Immature natural killer cell (primary cell): ENCODE measurements at regions not wholly inside any gene's neighbourhood (a gene's known extent, or its start where the extent isn't known, plus 50 kb on each side); places are given as distances from the start of the nearest gene placed in this dataset.

ENCODE experiments used
- DNase-seq, 3 donors: peaks; one replicate each; pipeline ENCODE4 v3.0.0; 2022; ENCODE audit warnings: mixed read lengths in 1 of 3
- H3K27ac Mint-ChIP-seq, 6 donors: one replicate each; pipeline ENCODE4 v1.8.0; 2020; ENCODE audit warnings: mixed read lengths in 6 of 6, mild to moderate bottlenecking in 5 of 6, inconsistent platforms in 4 of 6, moderate library complexity in 3 of 6
- H3K27me3 Mint-ChIP-seq, 3 donors: one replicate each; pipeline ENCODE4 v1.8.0; 2020 to 2021; ENCODE audit warnings: low read depth in 3 of 3, mild to moderate bottlenecking in 3 of 3, mixed read lengths in 3 of 3, moderate library complexity in 3 of 3, inconsistent platforms in 1 of 3
- H3K36me3 Mint-ChIP-seq, 3 donors: one replicate each; pipeline ENCODE4 v1.8.0; 2020; ENCODE audit warnings: mixed read lengths in 3 of 3, inconsistent platforms in 2 of 3, mild to moderate bottlenecking in 2 of 3
- H3K4me1 Mint-ChIP-seq, 2 donors: one replicate each; pipeline ENCODE4 v1.8.0; 2020; ENCODE audit warnings: inconsistent platforms in 2 of 2, mild to moderate bottlenecking in 2 of 2, mixed read lengths in 2 of 2, moderate library complexity in 1 of 2
- H3K4me3 Mint-ChIP-seq, 5 donors: one replicate each; pipeline ENCODE4 v1.8.0; 2020; ENCODE audit warnings: mild to moderate bottlenecking in 5 of 5, mixed read lengths in 5 of 5, inconsistent platforms in 3 of 5, moderate library complexity in 3 of 5
- H3K9me3 Mint-ChIP-seq, 6 donors: one replicate each; pipeline ENCODE4 v1.8.0; 2020; ENCODE audit warnings: mild to moderate bottlenecking in 6 of 6, mixed read lengths in 6 of 6, inconsistent platforms in 4 of 6, moderate library complexity in 3 of 6

DNA sequence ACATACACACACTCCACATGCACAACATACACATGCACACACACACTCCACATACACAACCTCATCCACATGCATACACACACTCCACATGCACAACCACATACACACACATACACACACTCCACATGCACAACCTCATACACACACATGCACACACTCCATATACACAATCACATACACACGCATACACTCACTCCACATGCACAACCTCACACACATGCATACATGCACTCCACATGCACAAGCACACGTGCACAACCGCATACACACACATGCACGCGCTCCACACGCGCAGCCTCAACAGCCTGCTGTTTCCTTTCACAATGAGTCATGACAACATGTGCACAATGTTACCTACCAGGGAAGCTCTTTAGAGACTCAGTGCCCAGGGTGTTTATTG, 61.2 kb upstream of the TMEM132C start:
- H3K4me3 Mint-ChIP-seq: no peak overlapping the region
- peaks cover 0 to 3% (median 0%) of the 10 kb centered on the region in 6 donors for H3K9me3 Mint-ChIP-seq
- H3K27me3 Mint-ChIP-seq: peaks cover 0 to under 1% (median 0%) of the 10 kb centered on the region in 3 donors
- H3K36me3 Mint-ChIP-seq: no peaks in the 10 kb centered on the region
- no peaks in the 10 kb centered on the region for H3K4me1 Mint-ChIP-seq
- no peak overlapping the region for H3K27ac Mint-ChIP-seq
- DNase-seq: no peak
